ENCODE measurements at regions not wholly inside any gene's neighbourhood (a gene's known extent, or its start where the extent isn't known, plus 50 kb on each side); places are given as distances from the start of the nearest gene placed in this dataset.
"Not testable (repeated sequence)": the region's sequence is repeated elsewhere in the genome, so short reads cannot be mapped to it uniquely, and the experiment has no call there.

- intact Hi-C loops (cut with DNase I, micrococcal nuclease), result loop anchor here in 1 of 2 donors (5.0 kb wide), 1 partner anchor 40 kb away; no protein-coding TSS in a partner anchor
- no peaks in the 10 kb centered on the region for H3K9me3 ChIP-seq
- DNase-seq, result no peak
- ATAC-seq, result no peak
- H3K4me3 ChIP-seq, result no peak overlapping the region
- no peaks in the 10 kb centered on the region for H3K36me3 ChIP-seq (ENCODE audit: low read depth)
- no peak for TF ChIP-seq CTCF (IDR thresholded peaks at IDR 0.05)
- no peaks in the 10 kb centered on the region for H3K4me1 ChIP-seq (ENCODE audit: low read depth)
Measured at GRCh38 chr12:59111851-59112250, 191.5 kb upstream of the LRIG3 start.

- intact Hi-C loops (cut with DNase I, micrococcal nuclease); H3K4me1 ChIP-seq (ENCODE audit: low read depth); ATAC-seq; H3K4me3 ChIP-seq; H3K9me3 ChIP-seq; DNase-seq; H3K36me3 ChIP-seq (ENCODE audit: low read depth): not testable (repeated sequence)
Measured at GRCh38 chr12:59108516-59108915, 188.2 kb upstream of the LRIG3 start.

- Histone ChIP-seq H3K36me3 (ENCODE audit: low read depth) (no peaks in the 10 kb centered on the region), H3K4me3 (no peak overlapping the region), H3K4me1 (ENCODE audit: low read depth) (no peaks in the 10 kb centered on the region), H3K9me3 (no peaks in the 10 kb centered on the region)
- intact Hi-C loops (cut with DNase I, micrococcal nuclease), result no loop called here
- DNase-seq (no peak), ATAC-seq (no peak)
- TF ChIP-seq CTCF (IDR thresholded peaks at IDR 0.05), result no peak
Measured at GRCh38 chr12:59100585-59100984, 180.3 kb upstream of the LRIG3 start.

- H3K4me1 ChIP-seq (ENCODE audit: low read depth), result no peaks in the 10 kb centered on the region
- no peak for ATAC-seq
Measured at GRCh38 chr12:59097876-59098275, 177.6 kb upstream of the LRIG3 start.

GRCh38 chr12:59096246-59096645 is 175.9 kb upstream of the LRIG3 start:
- ATAC-seq (no peak), DNase-seq (no peak)
- TF ChIP-seq CTCF (IDR thresholded peaks at IDR 0.05), result no peak
- intact Hi-C loops (cut with DNase I, micrococcal nuclease), result loop anchor here in 1 of 2 donors (5.0 kb wide), 1 partner anchor 554 kb away; no protein-coding TSS in a partner anchor
- H3K4me3 ChIP-seq, result no peak overlapping the region
- no peaks in the 10 kb centered on the region for H3K4me1 ChIP-seq (ENCODE audit: low read depth)
- no peaks in the 10 kb centered on the region for H3K36me3 ChIP-seq (ENCODE audit: low read depth)
- no peaks in the 10 kb centered on the region for H3K9me3 ChIP-seq

More at GRCh38 chr12:59097876-59098275, 177.6 kb upstream of the LRIG3 start:
- DNase-seq, result no peak
- no peak overlapping the region for H3K4me3 ChIP-seq
- no peaks in the 10 kb centered on the region for H3K36me3 ChIP-seq (ENCODE audit: low read depth)
- no peak for TF ChIP-seq CTCF (IDR thresholded peaks at IDR 0.05)
- intact Hi-C loops (cut with DNase I, micrococcal nuclease), result loop anchor here in 1 of 2 donors (5.0 kb wide), 1 partner anchor 556 kb away; no protein-coding TSS in a partner anchor
- H3K9me3 ChIP-seq, result no peaks in the 10 kb centered on the region

- intact Hi-C loops (cut with DNase I, micrococcal nuclease), result no loop called here
- no peak for DNase-seq
- TF ChIP-seq CTCF (IDR thresholded peaks at IDR 0.05), result no peak
Measured at GRCh38 chr12:59093073-59093772, 172.9 kb upstream of the LRIG3 start.

More at GRCh38 chr12:59093073-59093772, 172.9 kb upstream of the LRIG3 start:
- Histone ChIP-seq H3K36me3 (ENCODE audit: low read depth) (no peaks in the 10 kb centered on the region), H3K4me1 (ENCODE audit: low read depth) (no peaks in the 10 kb centered on the region), H3K4me3 (no peak overlapping the region), H3K9me3 (no peaks in the 10 kb centered on the region)
- ATAC-seq, result no peak
